Superior temporal gyrus (tissue), 1 donor: ENCODE measurements at regions not wholly inside any gene's neighbourhood (a gene's known extent, or its start where the extent isn't known, plus 50 kb on each side); places are given as distances from the start of the nearest gene placed in this dataset.

Experiments
- DNase-seq: peaks from one replicate; pipeline ENCODE4 v3.0.0-alpha.2; 2016; ENCODE audit errors: extremely low spot score

- no peak for DNase-seq
Observed at GRCh38 chr1:43008115-43009060, 49.7 kb upstream of the SLC2A1 start.
